ENCODE measurements at regions not wholly inside any gene's neighbourhood (a gene's known extent, or its start where the extent isn't known, plus 50 kb on each side); places are given as distances from the start of the nearest gene placed in this dataset.
A peak's percentile ranks its signal among the peaks of the same experiment; 100 is the strongest.

DNA sequence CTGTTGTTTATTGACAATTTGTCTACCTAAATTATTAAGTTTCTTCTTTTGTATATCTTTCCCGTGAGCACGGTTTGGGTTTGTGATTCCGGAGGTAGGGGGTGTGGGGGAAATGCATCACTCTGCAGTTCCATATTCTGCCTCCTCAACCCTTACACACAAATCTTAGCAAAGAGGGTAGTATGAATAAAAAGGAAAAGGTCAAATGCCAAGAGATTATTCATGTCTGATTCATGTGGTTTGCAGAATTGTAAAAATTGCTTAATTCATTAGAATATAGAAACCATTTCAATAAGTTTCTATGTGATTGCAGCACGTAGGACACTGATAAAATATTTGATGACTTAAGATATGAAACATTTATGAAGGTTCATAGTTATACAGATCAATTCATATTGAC lies 601.9 kb downstream of the SEMA5A start:
- TF ChIP-seq, protein P1, sequence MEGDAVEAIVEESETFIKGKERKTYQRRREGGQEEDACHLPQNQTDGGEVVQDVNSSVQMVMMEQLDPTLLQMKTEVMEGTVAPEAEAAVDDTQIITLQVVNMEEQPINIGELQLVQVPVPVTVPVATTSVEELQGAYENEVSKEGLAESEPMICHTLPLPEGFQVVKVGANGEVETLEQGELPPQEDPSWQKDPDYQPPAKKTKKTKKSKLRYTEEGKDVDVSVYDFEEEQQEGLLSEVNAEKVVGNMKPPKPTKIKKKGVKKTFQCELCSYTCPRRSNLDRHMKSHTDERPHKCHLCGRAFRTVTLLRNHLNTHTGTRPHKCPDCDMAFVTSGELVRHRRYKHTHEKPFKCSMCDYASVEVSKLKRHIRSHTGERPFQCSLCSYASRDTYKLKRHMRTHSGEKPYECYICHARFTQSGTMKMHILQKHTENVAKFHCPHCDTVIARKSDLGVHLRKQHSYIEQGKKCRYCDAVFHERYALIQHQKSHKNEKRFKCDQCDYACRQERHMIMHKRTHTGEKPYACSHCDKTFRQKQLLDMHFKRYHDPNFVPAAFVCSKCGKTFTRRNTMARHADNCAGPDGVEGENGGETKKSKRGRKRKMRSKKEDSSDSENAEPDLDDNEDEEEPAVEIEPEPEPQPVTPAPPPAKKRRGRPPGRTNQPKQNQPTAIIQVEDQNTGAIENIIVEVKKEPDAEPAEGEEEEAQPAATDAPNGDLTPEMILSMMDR (IDR thresholded peaks at IDR 0.05; ENCODE audit: borderline replicate concordance, control extremely low read depth, extremely low read depth, insufficient read depth, missing control alignments) = no peak
- no peak for DNase-seq (ENCODE audit: low spot score)
- in situ Hi-C loops (cut with MboI; ENCODE audit: low sequenced_read_pairs, unreplicated experiment) = no loop called here

DNA sequence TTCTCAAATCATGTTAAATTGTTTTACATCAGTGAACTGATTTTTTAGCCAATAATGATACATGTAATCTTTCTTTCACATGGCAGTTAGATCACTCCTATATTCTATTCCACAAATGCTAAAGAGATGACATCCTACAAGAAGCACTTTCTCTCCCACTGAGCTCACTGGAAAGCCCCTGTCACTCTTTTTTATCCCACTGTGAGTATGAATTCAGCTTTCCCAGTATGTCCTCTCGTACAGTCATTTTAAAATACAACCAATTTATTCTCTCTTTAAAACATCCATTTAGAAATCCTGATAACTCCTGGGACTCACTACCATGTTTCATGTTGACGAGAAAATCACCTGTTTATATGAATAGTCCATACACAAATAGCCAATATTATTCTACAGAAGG lies 599.9 kb downstream of the SEMA5A start:
- no peak for DNase-seq (ENCODE audit: low spot score)
- in situ Hi-C loops (cut with MboI; ENCODE audit: low sequenced_read_pairs, unreplicated experiment) = no loop called here
- TF ChIP-seq, protein P1 (IDR thresholded peaks at IDR 0.05; ENCODE audit: borderline replicate concordance, control extremely low read depth, extremely low read depth, insufficient read depth, missing control alignments) = no peak

DNA sequence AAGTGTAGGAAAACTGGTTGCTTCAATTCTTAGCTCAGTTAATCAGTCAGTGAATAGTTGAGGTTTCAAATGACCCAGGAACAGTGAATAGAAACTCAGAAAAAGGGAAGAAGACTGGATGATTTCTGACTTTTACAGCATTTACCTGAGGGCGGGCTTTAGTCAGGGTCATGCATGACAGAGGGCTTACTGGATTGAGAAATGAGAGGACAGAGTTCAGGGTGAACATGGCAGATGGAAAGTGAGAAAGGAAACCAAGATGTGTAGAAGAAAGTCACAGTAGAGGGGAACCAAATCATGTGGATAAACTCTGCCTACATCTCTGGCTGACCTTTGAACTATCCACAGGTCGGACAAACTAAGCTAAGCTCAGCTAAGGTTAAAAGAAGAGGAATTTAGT lies 596.0 kb downstream of the SEMA5A start:
- in situ Hi-C loops (cut with MboI; ENCODE audit: low sequenced_read_pairs, unreplicated experiment) = no loop called here
- DNase-seq (ENCODE audit: low spot score) = peak; percentile 27

DNA sequence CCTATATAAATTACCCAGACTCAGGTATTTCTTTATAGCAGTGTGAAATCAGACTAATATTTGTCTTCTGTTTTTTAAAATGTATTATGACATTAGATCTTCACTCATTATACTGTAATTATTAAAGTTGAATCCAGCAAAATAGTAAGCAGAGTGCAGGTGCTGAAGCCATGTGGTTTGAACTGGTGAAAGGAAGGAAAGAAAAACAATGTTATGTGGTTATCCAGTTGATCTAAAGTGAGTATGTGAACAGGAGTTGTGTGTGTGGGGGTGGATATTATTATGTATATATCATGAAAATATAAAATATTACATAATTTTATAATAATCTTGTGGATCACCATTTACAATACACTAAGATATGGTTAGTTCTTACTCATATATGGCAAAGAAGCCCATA lies 593.7 kb downstream of the SEMA5A start:
- TF ChIP-seq, protein P1 (IDR thresholded peaks at IDR 0.05; ENCODE audit: borderline replicate concordance, control extremely low read depth, extremely low read depth, insufficient read depth, missing control alignments) = no peak
- in situ Hi-C loops (cut with MboI; ENCODE audit: low sequenced_read_pairs, unreplicated experiment) = no loop called here
- DNase-seq (ENCODE audit: low spot score) = no peak

More for the DNA sequence above, 596.0 kb downstream of the SEMA5A start:
- TF ChIP-seq, protein P1 (IDR thresholded peaks at IDR 0.05; ENCODE audit: borderline replicate concordance, control extremely low read depth, extremely low read depth, insufficient read depth, missing control alignments) = no peak

DNA sequence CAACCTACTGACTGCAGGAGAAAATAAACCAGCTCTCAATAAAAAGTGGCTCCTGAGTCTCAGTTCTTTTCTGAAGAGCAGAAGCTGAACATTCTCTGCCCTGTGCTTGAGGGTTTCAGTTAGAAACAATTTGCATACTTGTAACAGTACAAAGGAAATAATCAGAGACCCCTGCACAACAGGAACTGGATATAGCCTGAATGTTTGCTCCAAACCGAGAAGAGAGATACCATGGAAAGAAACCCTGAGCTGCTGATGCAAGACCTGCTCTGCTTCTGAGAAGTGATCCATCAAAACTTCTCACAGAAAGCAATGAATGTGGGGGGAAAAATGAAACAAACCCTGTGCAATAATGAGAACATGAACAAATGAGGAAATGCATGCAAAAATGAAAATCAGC lies 592.9 kb downstream of the SEMA5A start:
- in situ Hi-C loops (cut with MboI; ENCODE audit: low sequenced_read_pairs, unreplicated experiment) = no loop called here
- TF ChIP-seq, protein P1 (IDR thresholded peaks at IDR 0.05; ENCODE audit: borderline replicate concordance, control extremely low read depth, extremely low read depth, insufficient read depth, missing control alignments) = no peak
- peak; percentile 5 for DNase-seq (ENCODE audit: low spot score)

DNA sequence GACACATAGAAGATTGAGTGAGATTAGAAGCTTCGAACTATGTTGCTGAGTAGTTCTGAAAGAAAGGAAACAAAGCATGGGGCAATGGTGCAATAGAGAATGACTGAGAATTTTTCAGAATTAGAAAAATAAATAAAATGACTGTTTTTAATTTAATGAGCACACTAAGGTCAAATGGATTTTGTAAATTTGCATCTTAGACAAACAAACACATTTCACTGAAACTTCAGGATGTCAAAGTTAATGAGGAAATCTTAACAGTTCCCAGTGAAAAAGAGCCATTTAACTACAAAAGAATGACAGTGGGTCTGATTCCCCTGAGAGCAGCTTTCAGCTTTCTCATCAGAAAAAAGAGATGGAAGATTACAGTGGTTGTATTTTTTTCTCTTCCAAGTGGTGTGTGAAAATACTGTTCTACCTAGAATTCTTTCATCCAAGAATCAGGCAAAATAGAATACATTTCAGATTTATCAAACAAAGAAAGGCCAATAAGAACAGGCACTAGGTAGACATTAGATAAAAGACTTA lies 591.9 kb downstream of the SEMA5A start:
- in situ Hi-C loops (cut with MboI; ENCODE audit: low sequenced_read_pairs, unreplicated experiment) = no loop called here
- TF ChIP-seq, protein P1 (IDR thresholded peaks at IDR 0.05; ENCODE audit: borderline replicate concordance, control extremely low read depth, extremely low read depth, insufficient read depth, missing control alignments) = no peak
- DNase-seq (ENCODE audit: low spot score) = no peak
